GM12878 (cell line): ENCODE measurements at regions not wholly inside any gene's neighbourhood (a gene's known extent, or its start where the extent isn't known, plus 50 kb on each side); places are given as distances from the start of the nearest gene placed in this dataset.
A peak's percentile ranks its signal among the peaks of the same experiment; 100 is the strongest.

Experiments used
- ATAC-seq: fragments of 200-7000 bp; cut with Tn5 transposase; 3 replicates; pipeline ENCODE4 v1.9.1; 2020; ENCODE audit warnings: mild to moderate bottlenecking, moderate library complexity
- BruUV-seq: library from RNA; stranded (reverse); fragments of 400-500 nt; replicated peaks from 2 replicates; lab custom pipeline; 2021; lab: Mats Ljungman, UMichigan
- CTCF ChIA-PET: fragments of 300-600 bp; sonication (Branson Sonifier 250); formaldehyde crosslinking; extraction: SDS; loops from one replicate; lab custom pipeline; 2021; ENCODE audit warnings: inconsistent platforms; lab: Yijun Ruan, JAX
- POLR2A ChIA-PET: fragments of 350-600 bp; formaldehyde crosslinking; extraction: SDS; loops from one replicate; lab custom pipeline; 2021; ENCODE audit warnings: inconsistent platforms; lab: Charles Lee
- RAD21 ChIA-PET: fragments of 300-600 bp; sonication (Branson Sonifier 250); formaldehyde crosslinking; loops from one replicate; lab custom pipeline; 2023; ENCODE audit warnings: antibody characterized with exemption; ENCODE audit not compliant: unreplicated experiment; lab: Charles Lee
- SMC1A ChIA-PET: fragments of 300-600 bp; sonication (Branson Sonifier 250); formaldehyde crosslinking; loops from one replicate; lab custom pipeline; 2023; ENCODE audit not compliant: unreplicated experiment, uncharacterized antibody; lab: Charles Lee
- DNase-seq: peaks from one replicate; pipeline ENCODE4 v3.0.0-alpha.2; 2011; ENCODE audit warnings: low read depth, low spot score
- FAIRE-seq: peaks from 3 replicates; lab custom pipeline; 2011; peaks lifted over from hg19 to GRCh38; lab: Jason Lieb, UNC
- H2AFZ ChIP-seq: 2 replicates; pipeline ENCODE4 v1.6.0; 2011; ENCODE audit warnings: low read depth, low read length, control low read depth; ENCODE audit not compliant: control insufficient read depth
- H3K27ac ChIP-seq: 2 replicates; pipeline ENCODE4 v1.5.1; 2011; ENCODE audit warnings: control low read depth; ENCODE audit not compliant: control insufficient read depth, insufficient read depth
- H3K27me3 ChIP-seq, 2 experiments: replicated peaks in 1 of 2; 2 replicates each; pipeline versions ENCODE4 v1.6.0 to v1.6.1; 2011; ENCODE audit warnings: low read length in 1 of 2; ENCODE audit not compliant: control insufficient read depth in 2 of 2, insufficient read depth in 2 of 2
- H3K36me3 ChIP-seq, 2 experiments: 2 replicates each; pipeline ENCODE4 v1.5.1; 2011; ENCODE audit warnings: low read length in 1 of 2; ENCODE audit not compliant: control insufficient read depth in 2 of 2, insufficient read depth in 2 of 2
- H3K4me1 ChIP-seq: 2 replicates; pipeline ENCODE4 v1.6.1; 2011; ENCODE audit warnings: mild to moderate bottlenecking, low read length, moderate library complexity, mixed read lengths; ENCODE audit not compliant: control insufficient read depth, insufficient read depth
- H3K4me2 ChIP-seq: 2 replicates; pipeline ENCODE4 v1.6.0; 2011; ENCODE audit warnings: control low read depth; ENCODE audit not compliant: control insufficient read depth, insufficient read depth
- H3K4me3 ChIP-seq: fragments of 200-600 bp; sonication (generic); 2 replicates; pipeline ENCODE4 v1.5.1; 2016
- H3K79me2 ChIP-seq: 2 replicates; pipeline ENCODE4 v1.6.0; 2011; ENCODE audit warnings: low read length; ENCODE audit not compliant: control insufficient read depth, insufficient read depth
- H3K9ac ChIP-seq: 2 replicates; pipeline ENCODE4 v1.8.0; 2011; ENCODE audit warnings: low read length, control low read depth, mixed read lengths; ENCODE audit not compliant: control insufficient read depth, insufficient read depth
- H3K9me3 ChIP-seq: replicated peaks from 3 replicates; pipeline ENCODE4 v1.5.1; 2011; ENCODE audit warnings: mild to moderate bottlenecking, low read length; ENCODE audit not compliant: control insufficient read depth, insufficient read depth
- H4K20me1 ChIP-seq: 2 replicates; pipeline ENCODE4 v1.6.0; 2011; ENCODE audit not compliant: control insufficient read depth, insufficient read depth
- BCL11A ChIP-seq: IDR thresholded peaks from 2 replicates; pipeline ENCODE4 v1.6.1; 2011; ENCODE audit warnings: low read depth, low read length
- CHD1 ChIP-seq: IDR thresholded peaks from 2 replicates; pipeline ENCODE4 v1.6.1; 2012; ENCODE audit warnings: low read depth, low read length, improper control_type of control experiment
- MEF2B ChIP-seq: fragments of 450-650 bp; IDR thresholded peaks from 2 replicates; pipeline ENCODE4 v1.6.1; 2018; ENCODE audit warnings: mild to moderate bottlenecking, moderate library complexity; ENCODE audit not compliant: partially characterized antibody, poor library complexity, severe bottlenecking
- NFXL1 ChIP-seq: fragments of 450-650 bp; IDR thresholded peaks from 2 replicates; pipeline ENCODE4 v1.6.1; 2017; ENCODE audit warnings: antibody characterized with exemption, mild to moderate bottlenecking, borderline replicate concordance
- RUNX3 ChIP-seq: IDR thresholded peaks from 2 replicates; pipeline ENCODE4 v1.6.1; 2012; ENCODE audit warnings: low read length, inconsistent platforms
- SMC3 ChIP-seq: IDR thresholded peaks from 2 replicates; pipeline ENCODE4 v1.6.1; 2011; ENCODE audit warnings: low read length, improper control_type of control experiment, borderline replicate concordance
- STAT3 ChIP-seq: IDR thresholded peaks from 2 replicates; pipeline ENCODE4 v1.6.1; 2011; ENCODE audit warnings: low read depth, low read length, improper control_type of control experiment
- TCF3 ChIP-seq: IDR thresholded peaks from 2 replicates; pipeline ENCODE4 v1.6.1; 2012; ENCODE audit warnings: low read depth, mild to moderate bottlenecking, low read length, borderline replicate concordance; ENCODE audit not compliant: insufficient read depth
- TCF7 ChIP-seq: IDR thresholded peaks from 2 replicates; pipeline ENCODE4 v1.6.1; 2014; ENCODE audit warnings: antibody characterized with exemption, borderline replicate concordance
- ZNF384 ChIP-seq: IDR thresholded peaks from 2 replicates; pipeline ENCODE4 v1.6.1; 2012; ENCODE audit warnings: low read depth, mild to moderate bottlenecking, low read length, improper control_type of control experiment, borderline replicate concordance
- ZNF622 ChIP-seq: fragments of 450-650 bp; IDR thresholded peaks from 2 replicates; pipeline ENCODE4 v1.6.1; 2017; ENCODE audit warnings: mild to moderate bottlenecking, inconsistent platforms
- ZZZ3 ChIP-seq: IDR thresholded peaks from 2 replicates; pipeline ENCODE4 v1.6.1; 2011; ENCODE audit warnings: low read depth; ENCODE audit not compliant: control insufficient read depth, insufficient read length
- WGBS: methylation state at CpG from one replicate; pipeline ENCODE4 v1.1.6; 2016; ENCODE audit warnings: low lambda C conversion rate; ENCODE audit not compliant: insufficient replicate concordance, insufficient coverage; ENCODE audit errors: missing lambda C conversion rate; 5-methylcytosine and 5-hydroxymethylcytosine counted together
- in situ Hi-C: fragments of 300-500 bp; cut with MboI; formaldehyde crosslinking; loops from 9 replicates; pipeline ENCODE4 v1.14.3; 2018; ENCODE audit warnings: mixed read lengths
- intact Hi-C: fragments of 100-400 bp; cut with micrococcal nuclease; formaldehyde crosslinking; loops from one replicate; pipeline ENCODE4 v1.14.2; 2022; ENCODE audit not compliant: unreplicated experiment
- TF ChIP-seq, protein P1 (sequence below): fragments of 450-650 bp; IDR thresholded peaks from 2 replicates; pipeline ENCODE4 v1.6.1; 2017; ENCODE audit warnings: mild to moderate bottlenecking, moderate library complexity

DNA sequence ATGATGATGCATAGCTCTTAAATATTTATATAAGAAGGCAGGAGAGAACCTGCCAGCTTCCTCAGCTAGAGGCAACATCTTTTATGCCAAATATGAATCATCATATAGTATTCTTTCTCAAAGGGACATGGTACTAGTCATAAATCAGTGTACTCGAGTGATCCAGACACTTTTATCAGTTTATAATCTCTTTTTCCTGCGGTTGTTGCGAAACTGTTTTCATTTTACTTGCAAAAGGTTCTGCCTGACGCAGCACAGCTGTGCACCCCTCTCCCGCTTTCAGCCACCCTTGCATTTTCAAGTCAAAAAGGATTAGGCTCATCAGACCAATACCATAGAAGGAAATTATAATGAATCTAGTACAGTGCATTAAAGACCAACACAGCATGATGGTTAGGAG, 332.3 kb upstream of the PRKCQ start:
- no peaks in the 10 kb centered on the region for H3K36me3 ChIP-seq
- H3K27ac ChIP-seq, result no peak overlapping the region
- WGBS, result 8% methylated on average over 5 of the region's 5 CpGs
- RAD21 ChIA-PET, result no interaction called here
- SMC1A ChIA-PET, result no interaction called here
- no peak overlapping the region for H3K4me3 ChIP-seq
- intact Hi-C loops (no loop called here), in situ Hi-C loops (loop anchor here (5.0 kb wide), 1 partner anchor 505 kb away; no protein-coding TSS in a partner anchor)
- TF ChIP-seq TCF7, result no peak
- TF ChIP-seq NFXL1, result no peak
- TF ChIP-seq STAT3, result no peak
- TF ChIP-seq TCF3, result peak; percentile 76; the same call in 1 of the 2 replicates
- peak; percentile 54; the same call in 1 of the 2 replicates for TF ChIP-seq RUNX3
- TF ChIP-seq ZNF622, result no peak
- H3K79me2 ChIP-seq, result no peaks in the 10 kb centered on the region
- FAIRE-seq, result peak; percentile 56
- no peaks in the 10 kb centered on the region; the same call in 1 of the 3 replicates for H3K9me3 ChIP-seq
- CTCF ChIA-PET, result interaction anchor here (0.7 kb wide), 1 partner anchor 8 kb away, joined by 3 read pairs; no protein-coding TSS in a partner anchor
- peak overlapping the region; percentile 17 for H3K4me2 ChIP-seq
- no peaks in the 10 kb centered on the region for H4K20me1 ChIP-seq
- H3K9ac ChIP-seq, result no peak overlapping the region
- peaks cover 17% of the 10 kb centered on the region for H3K4me1 ChIP-seq
- ATAC-seq, result peak; percentile 54
- no TSS peak for BruUV-seq
- DNase-seq, result no peak
- peaks cover 0 to 4% of the 10 kb centered on the region in 2 experiments; a peak in 1 of 4 replicates for H3K27me3 ChIP-seq
- H2AFZ ChIP-seq, result no peak overlapping the region
- POLR2A ChIA-PET, result no interaction called here

DNA sequence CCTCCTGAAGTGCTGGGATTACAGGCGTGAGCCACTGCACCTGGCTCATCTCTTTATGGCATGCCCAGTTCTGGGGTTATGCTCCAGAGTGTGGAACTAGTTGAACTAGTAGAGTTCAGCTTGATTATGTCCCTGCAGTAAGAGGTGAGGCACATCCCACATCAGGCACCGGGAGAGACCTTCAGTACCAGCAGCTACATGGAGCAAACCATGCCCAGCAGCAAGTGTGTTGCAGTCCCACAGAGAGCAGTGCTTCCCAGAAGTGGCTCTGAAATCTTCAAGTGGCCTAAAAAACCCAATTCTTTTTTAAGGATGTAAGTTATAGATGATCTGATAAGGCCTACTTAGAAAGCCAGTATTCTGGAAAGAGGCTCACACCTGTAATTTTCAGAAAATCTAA, 331.9 kb upstream of the PRKCQ start:
- ChIA-PET RAD21 (no interaction called here), POLR2A (no interaction called here), CTCF (interaction anchor here (0.7 to 1.1 kb wide), 2 partner anchors 8 kb away, joined by 3 read pairs; no protein-coding TSS in a partner anchor), SMC1A (no interaction called here)
- FAIRE-seq (peak; percentile 49), ATAC-seq (no peak)
- WGBS, result 6% methylated on average over 2 of the region's 2 CpGs
- BruUV-seq, result no TSS peak
- Histone ChIP-seq H3K79me2 (no peaks in the 10 kb centered on the region), H2AFZ (no peak overlapping the region), H3K36me3 (no peaks in the 10 kb centered on the region), H3K27me3 (peaks cover 0 to 4% of the 10 kb centered on the region in 2 experiments; a peak in 1 of 4 replicates), H3K4me2 (no peak overlapping the region), H3K27ac (no peak overlapping the region)
- intact Hi-C loops (no loop called here), in situ Hi-C loops (loop anchor here (5.0 kb wide), 1 partner anchor 505 kb away; no protein-coding TSS in a partner anchor)
- TF ChIP-seq BCL11A (no peak), ZNF384 (no peak), SMC3 (no peak), MEF2B (no peak), CHD1 (no peak), ZZZ3 (no peak)
- TF ChIP-seq, protein P1, sequence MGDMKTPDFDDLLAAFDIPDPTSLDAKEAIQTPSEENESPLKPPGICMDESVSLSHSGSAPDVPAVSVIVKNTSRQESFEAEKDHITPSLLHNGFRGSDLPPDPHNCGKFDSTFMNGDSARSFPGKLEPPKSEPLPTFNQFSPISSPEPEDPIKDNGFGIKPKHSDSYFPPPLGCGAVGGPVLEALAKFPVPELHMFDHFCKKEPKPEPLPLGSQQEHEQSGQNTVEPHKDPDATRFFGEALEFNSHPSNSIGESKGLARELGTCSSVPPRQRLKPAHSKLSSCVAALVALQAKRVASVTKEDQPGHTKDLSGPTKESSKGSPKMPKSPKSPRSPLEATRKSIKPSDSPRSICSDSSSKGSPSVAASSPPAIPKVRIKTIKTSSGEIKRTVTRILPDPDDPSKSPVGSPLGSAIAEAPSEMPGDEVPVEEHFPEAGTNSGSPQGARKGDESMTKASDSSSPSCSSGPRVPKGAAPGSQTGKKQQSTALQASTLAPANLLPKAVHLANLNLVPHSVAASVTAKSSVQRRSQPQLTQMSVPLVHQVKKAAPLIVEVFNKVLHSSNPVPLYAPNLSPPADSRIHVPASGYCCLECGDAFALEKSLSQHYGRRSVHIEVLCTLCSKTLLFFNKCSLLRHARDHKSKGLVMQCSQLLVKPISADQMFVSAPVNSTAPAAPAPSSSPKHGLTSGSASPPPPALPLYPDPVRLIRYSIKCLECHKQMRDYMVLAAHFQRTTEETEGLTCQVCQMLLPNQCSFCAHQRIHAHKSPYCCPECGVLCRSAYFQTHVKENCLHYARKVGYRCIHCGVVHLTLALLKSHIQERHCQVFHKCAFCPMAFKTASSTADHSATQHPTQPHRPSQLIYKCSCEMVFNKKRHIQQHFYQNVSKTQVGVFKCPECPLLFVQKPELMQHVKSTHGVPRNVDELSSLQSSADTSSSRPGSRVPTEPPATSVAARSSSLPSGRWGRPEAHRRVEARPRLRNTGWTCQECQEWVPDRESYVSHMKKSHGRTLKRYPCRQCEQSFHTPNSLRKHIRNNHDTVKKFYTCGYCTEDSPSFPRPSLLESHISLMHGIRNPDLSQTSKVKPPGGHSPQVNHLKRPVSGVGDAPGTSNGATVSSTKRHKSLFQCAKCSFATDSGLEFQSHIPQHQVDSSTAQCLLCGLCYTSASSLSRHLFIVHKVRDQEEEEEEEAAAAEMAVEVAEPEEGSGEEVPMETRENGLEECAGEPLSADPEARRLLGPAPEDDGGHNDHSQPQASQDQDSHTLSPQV, result no peak
- TF ChIP-seq, all 136 proteins: peak for 0
- Histone ChIP-seq H3K4me3 (no peak overlapping the region), H3K4me1 (peaks cover 17% of the 10 kb centered on the region), H3K9me3 (no peaks in the 10 kb centered on the region; the same call in 1 of the 3 replicates), H3K9ac (no peak overlapping the region), H4K20me1 (no peaks in the 10 kb centered on the region)
- DNase-seq, result no peak
